ENCODE measurements at regions not wholly inside any gene's neighbourhood (a gene's known extent, or its start where the extent isn't known, plus 50 kb on each side); places are given as distances from the start of the nearest gene placed in this dataset.
"Not testable (repeated sequence)": the region's sequence is repeated elsewhere in the genome, so short reads cannot be mapped to it uniquely, and the experiment has no call there.

DNA sequence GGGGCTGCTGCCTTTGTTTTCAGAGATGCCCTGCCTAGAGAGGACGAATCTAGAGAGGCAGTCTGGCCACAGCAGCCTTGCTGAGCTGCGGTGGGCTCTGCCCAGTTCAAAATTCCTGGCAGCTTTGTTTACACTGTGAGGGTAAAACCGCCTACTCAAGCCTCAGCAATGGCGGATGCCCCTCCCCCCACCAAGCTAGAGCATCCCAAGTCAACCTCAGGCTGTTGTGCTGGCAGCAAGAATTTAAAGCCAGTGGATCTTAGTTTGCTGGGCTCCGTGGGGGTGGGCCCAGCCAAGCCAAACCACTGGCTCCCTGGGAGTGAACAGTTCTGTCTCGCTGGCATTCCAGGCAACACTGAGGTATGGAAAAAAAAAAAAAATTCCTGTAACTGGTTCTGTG lies 970.9 kb downstream of the TBC1D32 start:
- peak in 1 of 2 donors; percentile 29 for DNase-seq (ENCODE audit: low read depth in 2 of 2)
- H3K27ac ChIP-seq (ENCODE audit: insufficient read depth, low read length): no peak overlapping the region
- H3K9ac ChIP-seq (ENCODE audit: insufficient read depth, low read length): no peak overlapping the region
- H4K20me1 ChIP-seq (ENCODE audit: control insufficient read depth, extremely low read depth, insufficient read depth, low read length): no peaks in the 10 kb centered on the region
- no peak overlapping the region for H3K4me2 ChIP-seq (ENCODE audit: extremely low read depth, insufficient read depth, low read length)
- H3K4me1 ChIP-seq (ENCODE audit: control insufficient read depth, extremely low read depth, insufficient read depth, low read length): no peaks in the 10 kb centered on the region
- no peaks in the 10 kb centered on the region for H3K36me3 ChIP-seq (ENCODE audit: control insufficient read depth, insufficient read depth, low read length)
- no peak overlapping the region for H2AFZ ChIP-seq (ENCODE audit: low read length)
- H3K9me3 ChIP-seq (ENCODE audit: control insufficient read depth, insufficient read depth, low read depth, low read length): no peaks in the 10 kb centered on the region
- TF ChIP-seq, protein P1, sequence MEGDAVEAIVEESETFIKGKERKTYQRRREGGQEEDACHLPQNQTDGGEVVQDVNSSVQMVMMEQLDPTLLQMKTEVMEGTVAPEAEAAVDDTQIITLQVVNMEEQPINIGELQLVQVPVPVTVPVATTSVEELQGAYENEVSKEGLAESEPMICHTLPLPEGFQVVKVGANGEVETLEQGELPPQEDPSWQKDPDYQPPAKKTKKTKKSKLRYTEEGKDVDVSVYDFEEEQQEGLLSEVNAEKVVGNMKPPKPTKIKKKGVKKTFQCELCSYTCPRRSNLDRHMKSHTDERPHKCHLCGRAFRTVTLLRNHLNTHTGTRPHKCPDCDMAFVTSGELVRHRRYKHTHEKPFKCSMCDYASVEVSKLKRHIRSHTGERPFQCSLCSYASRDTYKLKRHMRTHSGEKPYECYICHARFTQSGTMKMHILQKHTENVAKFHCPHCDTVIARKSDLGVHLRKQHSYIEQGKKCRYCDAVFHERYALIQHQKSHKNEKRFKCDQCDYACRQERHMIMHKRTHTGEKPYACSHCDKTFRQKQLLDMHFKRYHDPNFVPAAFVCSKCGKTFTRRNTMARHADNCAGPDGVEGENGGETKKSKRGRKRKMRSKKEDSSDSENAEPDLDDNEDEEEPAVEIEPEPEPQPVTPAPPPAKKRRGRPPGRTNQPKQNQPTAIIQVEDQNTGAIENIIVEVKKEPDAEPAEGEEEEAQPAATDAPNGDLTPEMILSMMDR (conservative IDR thresholded peaks at IDR 0.05 in 1 of 2, IDR thresholded peaks at IDR 0.05 in 1 of 2; ENCODE audit: low read depth in 1 of 2, low read length in 2 of 2): no peak
- no peak for TF ChIP-seq EZH2 (IDR thresholded peaks at IDR 0.05; ENCODE audit: low read length, missing control alignments)
- H3K79me2 ChIP-seq (ENCODE audit: control insufficient read depth, insufficient read depth, low read length): no peaks in the 10 kb centered on the region
- no peak overlapping the region for H3K4me3 ChIP-seq (replicated peaks in 1 of 4; ENCODE audit: control extremely low read depth in 1 of 4, insufficient read depth in 1 of 4, low read depth in 3 of 4, low read length in 4 of 4)
- no peaks in the 10 kb centered on the region for H3K27me3 ChIP-seq (ENCODE audit: control insufficient read depth, insufficient read depth, low read length)

DNA sequence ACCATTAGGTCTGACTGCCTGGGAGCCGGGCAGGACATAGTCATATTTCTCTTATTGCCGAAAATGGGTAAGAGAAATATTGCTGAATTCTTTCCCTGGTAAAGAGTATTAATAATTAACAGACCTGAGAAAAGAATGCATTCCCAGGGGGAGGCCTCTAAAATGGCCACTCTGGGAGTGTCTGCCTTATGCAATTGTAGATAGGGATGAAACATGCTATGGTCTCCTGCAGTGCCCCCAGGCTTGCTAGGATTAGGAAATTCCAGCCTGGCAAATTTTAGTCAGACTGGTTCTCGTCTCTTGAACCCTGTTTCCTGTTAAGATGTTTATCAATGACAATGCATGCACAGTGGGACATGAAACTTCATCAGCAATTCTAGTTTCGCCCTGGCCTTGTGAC lies 975.7 kb downstream of the TBC1D32 start:
- not testable (repeated sequence) for H3K4me2 ChIP-seq (ENCODE audit: extremely low read depth, insufficient read depth, low read length); H4K20me1 ChIP-seq (ENCODE audit: control insufficient read depth, extremely low read depth, insufficient read depth, low read length)

DNA sequence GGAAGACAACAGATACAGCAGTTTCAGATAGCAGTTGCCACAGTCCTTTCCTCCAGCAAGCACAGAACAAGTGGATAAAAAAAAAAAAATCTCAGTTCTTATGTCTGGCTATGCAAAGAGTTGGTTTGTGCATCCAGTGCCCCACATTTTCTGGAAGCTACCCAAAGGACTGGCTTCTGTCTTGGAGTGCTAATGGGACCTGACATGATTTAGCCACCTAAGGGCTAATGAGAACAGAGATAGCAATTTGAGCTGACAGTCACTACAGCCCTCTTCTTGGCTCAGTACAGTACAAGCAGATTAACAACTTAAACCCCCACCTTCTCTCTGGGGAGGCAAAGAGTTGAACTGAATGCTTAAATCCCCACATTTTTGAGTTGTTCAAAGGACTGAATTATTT lies 976.8 kb downstream of the TBC1D32 start:
- no peak overlapping the region for H2AFZ ChIP-seq (ENCODE audit: low read length)
- no peak for DNase-seq (ENCODE audit: low read depth in 2 of 2)
- H3K9ac ChIP-seq (ENCODE audit: insufficient read depth, low read length): no peak overlapping the region
- no peak for TF ChIP-seq EZH2 (IDR thresholded peaks at IDR 0.05; ENCODE audit: low read length, missing control alignments)
- TF ChIP-seq, protein P1 (conservative IDR thresholded peaks at IDR 0.05 in 1 of 2, IDR thresholded peaks at IDR 0.05 in 1 of 2; ENCODE audit: low read depth in 1 of 2, low read length in 2 of 2): no peak
- no peak overlapping the region for H3K4me3 ChIP-seq (replicated peaks in 1 of 4; ENCODE audit: control extremely low read depth in 1 of 4, insufficient read depth in 1 of 4, low read depth in 3 of 4, low read length in 4 of 4)
- H3K79me2 ChIP-seq (ENCODE audit: control insufficient read depth, insufficient read depth, low read length): no peaks in the 10 kb centered on the region
- no peak overlapping the region for H3K4me2 ChIP-seq (ENCODE audit: extremely low read depth, insufficient read depth, low read length)
- H3K4me1 ChIP-seq (ENCODE audit: control insufficient read depth, extremely low read depth, insufficient read depth, low read length): no peaks in the 10 kb centered on the region
- H3K27ac ChIP-seq (ENCODE audit: insufficient read depth, low read length): no peak overlapping the region
- no peaks in the 10 kb centered on the region for H3K9me3 ChIP-seq (ENCODE audit: control insufficient read depth, insufficient read depth, low read depth, low read length)
- no peaks in the 10 kb centered on the region for H4K20me1 ChIP-seq (ENCODE audit: control insufficient read depth, extremely low read depth, insufficient read depth, low read length)
- H3K36me3 ChIP-seq (ENCODE audit: control insufficient read depth, insufficient read depth, low read length): no peaks in the 10 kb centered on the region
- no peaks in the 10 kb centered on the region for H3K27me3 ChIP-seq (ENCODE audit: control insufficient read depth, insufficient read depth, low read length)

More for the DNA sequence above, 975.7 kb downstream of the TBC1D32 start:
- H3K27ac ChIP-seq (ENCODE audit: insufficient read depth, low read length); H3K36me3 ChIP-seq (ENCODE audit: control insufficient read depth, insufficient read depth, low read length); H3K4me3 ChIP-seq (replicated peaks in 1 of 4; ENCODE audit: control extremely low read depth in 1 of 4, insufficient read depth in 1 of 4, low read depth in 3 of 4, low read length in 4 of 4); H3K27me3 ChIP-seq (ENCODE audit: control insufficient read depth, insufficient read depth, low read length); H3K4me1 ChIP-seq (ENCODE audit: control insufficient read depth, extremely low read depth, insufficient read depth, low read length); H3K9me3 ChIP-seq (ENCODE audit: control insufficient read depth, insufficient read depth, low read depth, low read length); H3K9ac ChIP-seq (ENCODE audit: insufficient read depth, low read length); DNase-seq (ENCODE audit: low read depth in 2 of 2); H2AFZ ChIP-seq (ENCODE audit: low read length); H3K79me2 ChIP-seq (ENCODE audit: control insufficient read depth, insufficient read depth, low read length): not testable (repeated sequence)
